Inflammatory macrophage (primary cell): ENCODE measurements at regions not wholly inside any gene's neighbourhood (a gene's known extent, or its start where the extent isn't known, plus 50 kb on each side); places are given as distances from the start of the nearest gene placed in this dataset.
A peak's percentile ranks its signal among the peaks of the same experiment; 100 is the strongest.

Source experiments
- DNase-seq, 2 donors: peaks; one replicate each; pipeline ENCODE4 v3.0.0-alpha.2; 2020 to 2022

DNA sequence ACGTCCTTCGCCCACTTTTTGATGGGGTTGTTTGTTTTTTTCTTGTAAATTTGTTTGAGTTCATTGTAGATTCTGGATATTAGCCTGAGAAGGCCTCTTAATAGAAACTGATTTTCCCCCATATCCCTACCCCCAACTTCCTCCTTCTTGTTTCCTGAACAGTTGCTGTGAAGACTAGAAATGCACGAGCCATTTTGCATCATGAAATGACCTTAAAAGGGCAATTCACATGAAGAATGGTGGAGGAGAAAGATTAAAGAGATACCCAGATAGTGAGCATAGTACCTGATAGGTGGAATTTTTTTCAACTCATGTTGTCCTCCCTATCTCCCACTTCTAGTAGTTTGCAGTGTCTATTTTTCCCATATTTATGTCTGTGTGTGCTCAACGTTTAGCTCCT is 55.2 kb upstream of the KCNH8 start:
- no peak for DNase-seq

DNA sequence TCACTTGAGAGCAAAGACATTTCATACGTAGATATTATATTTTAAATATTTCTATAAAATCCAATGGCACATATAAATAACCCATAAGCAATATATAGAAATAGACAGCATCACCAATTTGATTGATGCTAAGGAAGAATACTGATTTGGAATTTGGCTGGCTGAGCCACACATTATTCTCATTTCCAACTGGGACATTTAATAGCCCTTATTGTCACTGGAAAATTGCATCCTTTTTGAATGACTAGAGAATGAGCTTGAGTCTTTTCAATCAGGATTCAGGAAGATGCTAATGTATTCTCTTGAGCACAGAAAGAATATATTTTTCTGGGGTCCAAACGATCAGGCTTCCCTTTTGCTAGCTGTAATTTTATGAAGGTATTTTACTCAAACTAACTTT is 70.9 kb upstream of the KCNH8 start:
- no peak for DNase-seq

DNA sequence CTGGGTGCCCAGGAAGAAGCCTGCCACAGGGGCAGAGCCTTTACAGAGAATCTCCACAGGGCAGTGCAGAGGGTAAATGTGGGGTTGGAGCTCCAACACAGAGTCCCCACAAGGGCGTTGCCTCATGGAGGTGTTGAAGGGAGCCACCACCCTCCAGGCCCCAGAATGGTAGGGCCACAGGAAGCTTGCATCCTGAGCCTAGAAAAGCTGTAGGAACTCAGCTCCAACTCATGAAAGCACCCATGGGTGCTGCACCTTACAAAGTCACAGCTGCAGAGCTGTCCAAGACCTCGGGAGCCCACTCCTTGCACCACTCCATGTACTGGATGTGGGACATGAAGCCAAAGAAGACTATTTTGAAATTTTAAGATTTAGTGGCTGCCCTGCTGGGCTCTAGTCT is 73.3 kb upstream of the KCNH8 start:
- no peak for DNase-seq

DNA sequence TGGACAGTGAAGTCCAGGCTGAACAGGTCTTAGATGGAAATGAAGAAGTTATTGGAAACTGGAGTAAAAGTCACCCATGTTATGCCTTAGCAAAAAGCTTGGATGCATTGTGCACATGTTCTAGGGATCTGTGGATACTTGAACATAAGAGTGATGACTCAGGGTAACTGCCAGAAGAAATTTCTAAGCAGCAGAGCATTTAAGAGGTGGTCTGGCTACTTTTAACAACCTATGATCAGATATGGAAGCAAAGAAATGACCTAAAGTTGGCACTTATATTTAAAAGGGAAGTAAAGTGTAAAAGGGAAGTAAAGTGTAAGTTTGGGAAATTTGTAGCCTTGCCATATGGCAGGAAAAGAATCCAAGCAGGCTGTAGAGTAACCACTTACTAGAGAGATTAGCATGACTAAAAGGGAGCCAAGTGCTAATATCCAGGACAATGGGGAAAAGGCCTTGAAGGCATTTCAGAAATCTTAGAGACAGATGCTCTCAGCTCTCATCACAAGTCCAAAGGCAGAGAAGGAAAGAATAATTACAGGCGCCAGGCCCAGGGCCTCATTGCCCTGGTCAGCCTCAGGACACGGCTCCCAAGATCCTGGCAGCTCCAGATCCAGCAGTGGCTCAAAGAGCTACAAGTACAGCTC is 73.9 kb upstream of the KCNH8 start:
- DNase-seq, result no peak

DNA sequence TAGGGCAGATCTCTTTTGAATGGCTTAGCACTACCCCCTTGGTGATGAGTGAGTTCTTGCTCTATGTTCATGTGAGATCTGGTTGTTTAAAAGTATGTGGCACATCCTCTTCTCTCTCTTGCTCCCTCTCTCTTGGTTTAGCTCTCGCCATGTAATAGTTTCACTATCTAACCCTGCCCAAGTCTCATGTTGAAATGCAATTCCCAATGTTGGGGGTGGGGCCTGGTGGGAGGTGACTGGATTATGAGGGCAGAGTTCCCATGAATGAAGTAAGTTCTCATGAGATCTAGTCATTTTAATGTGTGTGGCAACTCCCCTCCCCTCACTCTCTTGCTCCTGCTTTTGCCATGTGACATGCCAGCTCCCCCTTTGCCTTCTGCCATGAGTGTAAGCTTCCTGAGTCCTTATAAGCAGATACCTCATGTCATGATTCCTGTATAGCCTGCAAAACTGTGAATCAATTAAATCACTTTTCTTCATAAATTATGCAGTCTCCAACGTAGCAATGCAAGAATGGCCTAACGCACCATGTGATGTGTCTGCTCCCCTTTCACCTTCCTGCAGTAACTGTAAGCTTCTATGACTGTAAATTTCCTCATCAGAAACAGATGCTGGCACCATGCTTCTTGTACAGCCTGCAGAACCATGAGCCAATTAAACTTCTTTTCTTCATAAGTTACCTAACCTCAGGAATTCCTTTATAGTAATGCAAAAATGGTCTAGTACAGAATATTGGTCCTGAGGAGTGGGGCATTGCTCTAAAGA is 74.8 kb upstream of the KCNH8 start:
- DNase-seq, result no peak

DNA sequence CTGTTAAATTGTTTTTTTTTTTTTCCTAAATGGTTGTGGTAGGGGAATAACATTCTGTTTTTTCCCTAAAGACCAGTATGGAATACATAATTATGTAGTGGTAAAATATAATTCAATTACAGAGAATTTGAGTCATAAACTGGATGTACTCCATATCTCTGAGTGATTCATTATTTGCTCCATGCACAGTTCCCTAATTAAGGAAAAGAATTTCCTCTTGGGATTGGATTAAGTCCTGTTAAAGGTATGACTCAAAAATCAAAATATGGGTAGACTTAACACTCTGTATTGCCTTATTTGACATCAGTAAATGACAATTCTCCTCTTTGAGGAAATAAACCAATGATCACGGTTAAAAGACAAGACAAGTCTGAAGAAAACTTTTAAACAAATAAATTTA is 78.0 kb upstream of the KCNH8 start:
- DNase-seq, result no peak

DNA sequence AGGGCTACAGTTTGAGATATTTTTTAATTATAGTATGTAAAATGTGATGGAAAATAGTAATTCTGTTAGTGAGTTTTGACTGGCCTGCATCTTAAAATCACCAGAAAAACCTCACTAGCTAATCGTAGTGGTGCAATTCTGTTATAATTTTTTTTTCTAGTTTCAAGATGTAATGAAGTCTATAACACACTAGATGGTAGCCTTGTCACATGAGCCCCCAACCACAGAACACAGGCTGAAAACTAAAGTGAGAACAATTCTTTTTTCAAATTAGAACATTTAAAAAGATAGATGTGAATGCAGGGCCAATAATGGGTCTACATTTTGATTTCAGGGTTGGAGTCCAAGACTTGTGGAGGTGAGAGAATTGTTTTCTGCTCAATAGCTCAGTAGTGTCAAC is 83.3 kb upstream of the KCNH8 start:
- DNase-seq, result no peak

DNA sequence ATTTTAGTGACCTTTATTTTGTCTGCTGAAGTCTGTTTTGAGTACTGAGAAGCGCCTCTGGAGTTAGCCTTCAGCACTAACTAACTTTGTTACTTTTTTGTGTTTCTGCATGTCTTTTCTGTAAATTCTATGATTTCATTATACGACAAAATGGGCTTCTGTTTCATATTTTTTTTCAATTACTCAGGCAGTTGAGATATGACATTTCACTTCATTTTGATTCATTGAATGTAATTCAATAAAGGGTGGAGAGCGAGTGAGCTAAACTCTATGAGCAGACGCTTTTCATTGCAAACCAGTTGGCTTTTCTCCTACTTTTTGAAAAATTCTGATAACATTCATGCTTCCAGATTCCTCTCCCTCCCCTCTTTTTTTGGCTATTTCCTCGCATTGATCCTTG is 84.4 kb upstream of the KCNH8 start:
- DNase-seq, result no peak

DNA sequence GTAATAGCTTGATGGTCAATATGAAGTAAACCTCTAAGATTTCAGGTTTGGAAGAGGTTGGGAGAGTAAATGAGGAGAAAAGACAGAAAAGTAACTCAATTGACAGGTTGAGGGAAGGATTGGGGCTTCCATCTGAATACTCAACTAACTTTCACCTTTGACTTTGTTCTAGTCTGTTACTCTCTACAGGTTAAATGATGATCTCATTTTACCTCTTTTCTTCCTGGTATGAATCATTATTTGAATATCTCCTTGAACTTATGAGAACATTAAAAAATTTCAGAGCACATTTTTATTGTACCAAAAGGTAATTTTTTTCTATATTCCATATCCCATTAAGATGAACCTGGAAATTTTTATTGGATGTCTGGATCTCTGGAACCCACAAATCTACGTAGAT is 87.9 kb upstream of the KCNH8 start:
- DNase-seq, result no peak

DNA sequence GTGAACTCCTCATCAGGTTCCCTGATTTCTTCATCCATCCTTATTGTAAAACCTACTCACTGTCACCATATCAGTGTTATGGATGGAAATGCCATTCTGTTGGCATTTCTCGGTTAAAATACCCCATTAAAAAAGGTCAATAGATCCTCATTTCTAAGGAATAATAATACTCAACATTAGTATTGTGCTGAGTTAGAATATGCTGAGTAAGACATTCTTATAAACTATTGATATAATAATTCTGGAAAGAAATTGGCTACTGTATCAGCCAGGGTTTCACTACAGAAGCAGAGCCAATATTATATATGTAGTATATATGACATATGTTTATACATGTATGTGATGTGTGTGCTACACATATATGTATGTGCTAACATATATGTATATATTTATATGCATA is 95.4 kb upstream of the KCNH8 start:
- DNase-seq, result no peak

DNA sequence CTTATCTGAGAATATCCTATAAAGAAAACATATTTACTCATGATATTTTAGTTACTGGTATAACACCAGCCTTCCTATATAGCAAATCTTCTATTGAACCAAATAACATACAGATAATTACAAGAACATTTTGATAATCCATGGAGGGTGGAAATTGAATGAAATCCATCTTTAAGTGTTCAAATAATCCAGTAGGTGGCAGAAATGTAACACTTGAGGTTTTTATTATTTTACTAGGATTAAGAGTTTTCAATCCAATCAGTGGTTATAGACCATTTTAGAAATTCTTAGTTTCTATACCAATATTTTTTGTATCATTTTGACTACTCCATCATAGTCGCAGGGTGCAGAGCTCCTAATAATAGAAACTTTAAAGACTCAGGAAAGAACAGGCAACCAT is 101.9 kb upstream of the KCNH8 start:
- DNase-seq, result no peak

DNA sequence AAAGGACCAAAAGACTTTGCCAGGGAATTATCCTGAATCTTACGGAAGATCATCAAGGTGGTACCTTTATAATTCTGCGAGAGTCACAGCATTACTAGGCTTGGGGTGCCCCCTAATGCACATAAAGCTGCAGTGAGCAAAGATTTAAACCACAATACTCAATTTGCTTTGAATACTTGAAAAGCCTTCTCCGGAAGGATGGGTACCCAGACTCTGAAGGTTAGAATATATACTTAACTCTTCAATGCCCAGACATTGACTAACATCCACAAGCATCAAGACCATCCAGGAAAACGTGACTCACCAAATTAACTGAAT is 117.8 kb upstream of the KCNH8 start:
- no peak for DNase-seq

DNA sequence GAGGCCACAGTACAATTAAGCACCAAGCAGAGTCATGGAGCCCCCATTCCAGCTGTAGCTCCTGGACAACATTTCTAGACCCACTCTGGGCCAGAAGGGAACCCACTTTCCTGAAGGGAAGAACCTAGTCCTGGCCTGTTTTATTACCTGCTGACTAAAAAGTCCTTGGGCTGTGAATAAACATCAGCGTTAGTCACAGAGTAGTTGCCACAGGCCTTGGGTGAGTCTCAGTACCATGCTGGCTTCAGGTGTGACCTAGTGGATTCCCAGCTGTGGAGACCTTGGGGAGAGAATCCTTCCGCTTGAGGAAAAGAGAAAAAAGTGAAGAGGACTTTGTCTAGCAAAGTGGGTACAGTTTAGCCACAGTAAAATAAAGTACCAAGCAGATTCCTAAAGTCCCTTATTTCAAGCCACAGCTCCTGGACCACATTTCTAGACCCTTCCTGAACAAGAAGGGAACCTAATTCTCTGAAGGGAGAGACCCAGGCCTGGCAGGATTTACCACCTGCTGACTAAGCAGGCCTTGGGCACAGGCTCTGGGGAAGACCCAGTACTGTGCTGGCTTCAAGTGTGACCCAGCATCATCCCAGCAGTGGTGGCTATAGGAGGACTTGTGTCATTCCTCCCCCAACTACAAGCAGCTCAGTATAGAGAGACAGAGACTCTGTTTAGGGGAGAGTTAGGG is 118.3 kb upstream of the KCNH8 start:
- DNase-seq, result no peak

DNA sequence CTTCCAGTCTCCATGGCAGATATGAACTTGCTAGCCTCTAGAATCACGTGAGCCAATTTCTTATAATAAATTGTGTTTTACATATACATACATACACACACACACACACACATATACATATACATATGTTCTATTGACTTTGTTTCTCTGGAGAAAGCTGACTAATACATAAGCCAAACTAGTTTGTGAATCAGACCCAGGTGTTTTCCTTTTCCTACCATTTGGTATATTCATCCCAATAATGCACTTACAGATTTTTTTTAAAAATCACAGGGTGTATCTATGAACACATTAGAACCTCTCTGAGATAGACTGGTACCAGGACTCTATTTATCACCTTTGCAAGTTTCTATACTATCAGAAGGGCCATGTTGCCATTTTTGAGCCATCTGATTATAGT is 122.9 kb upstream of the KCNH8 start:
- DNase-seq, result no peak

DNA sequence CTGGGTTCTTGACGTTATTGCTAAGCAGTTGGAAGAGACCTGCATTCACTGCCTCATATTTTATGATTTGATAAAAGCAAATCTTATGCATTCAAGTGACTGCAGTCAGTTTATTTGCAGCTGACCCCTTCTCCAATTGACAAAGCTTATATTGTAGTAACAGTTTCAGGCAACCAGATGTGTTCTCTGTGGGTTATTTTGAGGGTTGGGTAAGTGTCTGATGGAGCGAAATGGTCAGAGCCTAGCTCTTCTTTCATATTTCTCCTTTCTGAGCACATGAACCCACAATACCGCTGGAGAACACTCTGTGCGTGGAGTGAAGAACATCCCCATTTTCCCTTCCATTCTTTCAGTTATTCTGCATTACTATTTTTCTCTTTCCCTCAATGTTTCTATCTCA is 125.8 kb upstream of the KCNH8 start:
- DNase-seq, result no peak

DNA sequence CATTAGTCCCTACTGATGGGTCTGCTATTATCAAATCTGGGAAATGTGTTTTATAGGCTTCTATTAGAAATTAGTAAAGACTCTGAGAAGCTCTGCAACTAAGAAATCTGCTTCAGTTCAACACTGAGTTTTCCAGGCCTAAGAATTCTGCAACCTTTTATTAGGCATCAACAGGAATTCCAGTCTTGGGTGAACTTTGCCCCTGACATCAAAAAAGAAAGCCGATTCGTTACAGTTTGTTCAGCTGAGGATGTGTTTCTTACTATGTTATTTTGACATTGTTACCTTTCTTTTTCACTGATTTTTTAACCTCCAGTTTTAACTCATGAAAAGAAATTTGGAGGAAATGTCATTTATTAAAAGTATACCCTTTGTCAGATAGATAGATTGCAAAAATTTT is 131.5 kb upstream of the KCNH8 start:
- DNase-seq, result no peak

DNA sequence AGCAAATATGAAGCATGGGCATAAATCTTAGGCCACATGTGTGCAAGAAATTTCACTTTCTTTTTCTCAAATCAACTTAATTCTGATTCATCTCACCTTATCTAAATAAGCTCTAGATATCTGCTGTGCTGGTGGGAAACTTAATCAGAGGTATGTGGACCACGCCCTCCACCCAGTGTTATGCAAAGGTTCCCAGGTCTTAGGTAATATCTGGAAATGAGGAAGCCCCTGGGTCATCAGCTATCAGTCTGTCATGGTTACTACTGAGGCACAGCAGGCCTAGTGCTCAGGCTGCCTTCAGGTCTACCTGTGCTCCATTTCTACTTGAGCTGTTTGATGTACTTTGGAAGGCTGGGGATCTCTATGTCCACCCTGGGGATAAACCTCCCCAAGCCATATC is 134.4 kb upstream of the KCNH8 start:
- DNase-seq, result no peak

DNA sequence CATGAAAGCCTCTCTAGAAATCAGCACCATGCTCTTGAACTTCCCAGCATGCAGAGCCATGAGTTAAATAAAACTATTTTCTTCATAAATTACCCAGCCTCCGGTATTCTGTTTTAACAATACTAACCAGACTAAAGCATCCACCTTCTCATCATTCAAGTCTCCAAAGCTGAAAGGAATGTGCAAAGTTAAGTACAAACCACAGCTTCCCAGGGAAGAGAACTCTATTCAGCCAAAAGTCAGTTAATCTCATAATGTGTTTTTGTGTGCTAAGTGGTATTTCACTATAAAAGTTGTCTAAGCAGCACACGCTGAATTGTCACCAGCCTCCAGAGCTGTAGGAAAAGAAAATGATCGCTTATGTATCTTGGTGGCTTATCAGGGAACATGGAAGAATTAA is 135.5 kb upstream of the KCNH8 start:
- DNase-seq, result no peak

DNA sequence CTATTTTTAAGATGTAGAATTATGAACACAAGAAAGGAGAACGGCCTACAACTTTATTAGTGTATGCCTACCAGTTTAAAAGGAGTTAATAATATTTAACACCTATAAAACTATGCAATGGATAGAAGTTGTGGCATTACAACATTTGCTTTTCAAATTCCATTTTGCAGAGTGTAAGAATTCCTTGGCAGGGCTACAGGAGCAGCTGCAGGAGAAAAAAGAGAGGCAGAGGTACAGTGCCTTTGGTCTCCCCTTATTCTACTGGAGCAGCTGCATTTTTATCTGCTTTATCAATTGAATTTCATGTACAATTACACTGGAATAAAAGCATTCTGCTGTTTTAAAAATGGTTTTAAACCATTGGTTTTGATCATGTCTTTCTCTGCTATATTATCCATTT is 145.7 kb upstream of the KCNH8 start:
- no peak for DNase-seq

DNA sequence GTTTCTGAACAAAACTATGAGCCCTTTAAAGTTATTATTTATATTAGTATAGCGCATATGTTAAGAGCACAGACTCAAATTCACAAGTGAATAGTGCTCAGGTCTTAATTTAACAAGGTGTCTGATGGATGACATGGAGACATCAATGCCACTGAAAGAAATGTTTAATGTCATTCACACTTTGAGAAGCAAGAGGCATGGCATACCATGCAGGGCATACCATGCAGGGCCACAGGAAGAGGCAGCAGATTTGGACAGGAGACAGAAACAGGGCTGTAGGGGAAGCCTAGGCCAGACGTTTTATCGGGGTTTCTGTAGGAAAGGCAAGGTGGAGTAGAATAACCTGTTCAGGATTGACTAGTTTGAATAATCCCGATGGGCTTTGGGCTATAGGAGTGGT is 150.2 kb upstream of the KCNH8 start:
- DNase-seq, result no peak

DNA sequence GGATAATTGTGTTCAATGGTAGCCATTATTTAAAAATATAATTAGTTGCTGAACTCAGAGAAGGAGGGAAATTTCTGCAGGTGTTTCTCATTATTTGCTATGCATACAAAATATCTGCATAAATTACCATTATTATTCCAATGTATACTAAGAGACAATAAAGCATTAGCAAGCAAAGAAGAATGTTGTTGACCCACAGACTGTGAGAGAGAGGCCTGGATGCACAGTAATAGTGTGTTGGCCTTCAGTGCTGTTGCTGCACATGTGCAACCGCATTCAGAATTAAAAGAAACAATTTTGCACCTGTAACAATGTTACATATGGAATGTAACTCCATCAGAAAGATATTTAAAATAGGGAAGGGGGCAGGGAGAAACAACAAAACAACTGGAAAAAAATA is 155.6 kb upstream of the KCNH8 start:
- no peak for DNase-seq

DNA sequence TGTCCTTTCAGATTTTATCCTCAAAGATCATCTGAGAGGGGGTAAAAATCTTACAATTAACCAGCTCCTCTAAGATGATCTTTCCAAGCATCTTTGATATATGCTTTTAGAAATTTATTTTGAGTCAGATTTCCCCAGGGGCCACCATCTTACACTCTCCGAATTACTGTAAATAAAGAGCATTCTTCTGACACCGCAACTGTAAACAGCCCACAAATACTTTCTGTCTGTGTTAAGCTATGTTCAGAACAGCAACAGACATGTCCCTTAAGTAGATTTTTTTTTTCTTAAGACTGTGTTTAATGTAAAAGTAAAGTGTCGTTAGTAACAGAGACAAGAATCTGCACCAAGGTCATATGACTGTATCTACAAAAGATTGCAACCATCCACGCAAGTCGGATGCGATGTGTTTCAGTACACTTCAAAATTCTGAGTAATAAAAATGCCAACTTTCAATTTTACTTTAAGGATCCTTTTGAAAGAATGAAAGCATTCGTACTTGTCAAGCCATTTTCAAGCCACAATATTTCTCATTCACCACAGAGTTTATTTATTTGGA is 159.0 kb upstream of the KCNH8 start:
- no peak for DNase-seq

DNA sequence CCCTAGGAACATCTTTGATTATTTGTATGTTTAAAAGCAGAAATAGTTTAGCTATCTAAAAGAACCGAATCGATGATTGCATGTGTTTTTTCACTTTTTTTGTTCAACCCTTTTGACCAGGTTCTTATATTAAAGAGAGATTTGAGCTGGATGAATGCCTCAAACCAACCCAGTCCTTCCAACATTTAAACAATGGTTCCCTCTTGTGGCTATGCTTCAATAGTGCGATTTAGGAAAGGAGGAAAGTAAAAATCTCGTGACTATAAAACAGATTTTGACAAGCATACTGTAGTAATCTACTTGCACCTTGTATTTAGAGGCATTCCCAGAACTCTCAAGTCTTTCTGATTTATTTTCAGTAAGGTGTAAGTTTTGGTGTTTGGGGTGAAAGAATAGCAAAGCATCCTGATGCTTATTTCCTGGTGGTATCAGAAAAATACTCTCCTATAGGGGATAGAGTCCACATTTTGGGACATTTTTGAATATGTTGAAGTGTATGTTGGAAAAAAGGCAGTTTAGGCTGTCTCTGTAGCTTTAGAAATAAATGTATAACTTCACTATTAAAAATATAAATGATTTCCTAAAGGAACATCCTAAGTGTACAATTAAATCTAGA is 159.6 kb upstream of the KCNH8 start:
- peak in 1 of 2 donors; percentile 30 for DNase-seq
